ENCODE measurements at regions not wholly inside any gene's neighbourhood (a gene's known extent, or its start where the extent isn't known, plus 50 kb on each side); places are given as distances from the start of the nearest gene placed in this dataset.
"Not testable (repeated sequence)": the region's sequence is repeated elsewhere in the genome, so short reads cannot be mapped to it uniquely, and the experiment has no call there.

DNA sequence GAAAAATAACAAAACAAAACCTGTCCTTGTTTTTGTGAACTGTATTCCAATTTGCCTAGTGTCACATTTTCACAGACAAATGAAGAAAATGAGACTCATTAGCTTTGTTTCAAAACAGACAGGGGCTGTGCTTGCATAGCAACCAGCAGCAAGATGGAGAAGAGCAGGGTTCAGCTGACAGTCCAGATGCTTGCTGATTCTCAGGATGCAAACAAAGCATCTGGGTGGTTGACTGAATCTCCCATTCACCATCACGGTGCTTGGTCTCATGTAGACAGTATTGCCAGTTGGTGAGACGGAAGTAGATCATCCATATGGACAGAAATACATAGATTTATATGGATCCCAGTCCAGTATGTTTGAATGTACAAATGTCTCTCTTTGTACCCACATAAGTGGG is 326.8 kb downstream of the CCDC85A start:
- DNase-seq: no peak

DNA sequence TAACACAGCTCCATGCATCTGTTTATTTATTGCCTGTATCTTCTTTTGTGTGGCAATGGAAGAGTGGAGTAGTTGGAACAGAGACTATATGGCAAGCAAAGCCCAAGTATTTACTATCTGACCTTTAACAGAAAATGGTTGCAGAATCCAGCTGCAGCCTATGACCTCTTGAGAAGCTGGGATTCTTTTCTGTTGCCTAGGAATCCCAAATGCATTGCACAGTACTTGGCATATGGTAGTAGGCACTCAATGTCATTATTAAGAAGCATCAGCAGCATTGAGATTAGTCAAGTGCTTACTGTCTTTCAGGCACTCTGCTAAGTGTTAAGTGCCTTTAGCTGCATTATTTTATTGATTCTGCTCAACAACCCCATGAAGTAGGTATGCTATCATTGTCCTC is 331.6 kb downstream of the CCDC85A start:
- no peak for DNase-seq

- no peak for DNase-seq
These were observed 336.0 kb downstream of the CCDC85A start for GRCh38 chr2:56519806-56520205.

DNA sequence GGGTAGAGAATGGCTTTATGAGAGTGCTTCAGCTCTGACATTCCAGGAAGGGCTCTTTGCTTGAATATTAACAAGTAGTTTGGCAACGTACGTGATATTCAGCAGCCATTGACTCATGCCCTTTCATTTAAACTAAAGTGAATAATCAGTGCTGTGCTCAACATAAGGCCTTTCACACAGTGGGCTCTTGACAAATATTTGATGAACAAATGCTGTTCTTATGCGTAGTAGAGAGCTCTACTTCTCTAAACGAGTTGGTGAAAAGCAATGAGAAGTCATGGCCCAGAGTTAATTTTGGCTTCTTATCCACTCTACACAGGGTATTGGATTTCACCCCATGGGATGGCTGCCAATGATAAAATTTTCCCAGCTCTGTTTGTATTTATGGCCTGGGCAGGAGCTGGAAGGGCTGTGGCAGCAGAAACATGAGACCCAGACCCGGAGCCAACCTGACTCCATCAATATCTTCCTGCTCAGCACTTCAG is 338.9 kb downstream of the CCDC85A start:
- DNase-seq: peak; percentile 27 to 70 (median 42)

DNA sequence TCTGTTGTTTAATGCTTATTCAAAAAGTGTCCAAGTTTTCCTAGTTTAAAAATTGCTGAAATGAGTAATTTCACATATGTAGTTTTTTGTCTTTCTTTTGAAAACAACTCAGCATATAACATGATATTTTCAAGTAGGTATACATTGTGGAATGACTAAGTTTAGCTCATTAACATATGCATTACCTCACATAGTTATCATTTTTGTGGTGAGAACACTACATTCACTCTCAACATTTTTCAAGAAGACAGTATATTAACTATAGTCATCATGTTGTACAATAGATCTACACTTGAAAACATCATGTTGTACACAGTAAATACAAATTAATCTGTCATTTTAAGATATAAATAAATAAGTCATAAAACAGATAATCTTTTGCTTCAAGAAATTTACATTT is 340.0 kb downstream of the CCDC85A start:
- no peak for DNase-seq

DNA sequence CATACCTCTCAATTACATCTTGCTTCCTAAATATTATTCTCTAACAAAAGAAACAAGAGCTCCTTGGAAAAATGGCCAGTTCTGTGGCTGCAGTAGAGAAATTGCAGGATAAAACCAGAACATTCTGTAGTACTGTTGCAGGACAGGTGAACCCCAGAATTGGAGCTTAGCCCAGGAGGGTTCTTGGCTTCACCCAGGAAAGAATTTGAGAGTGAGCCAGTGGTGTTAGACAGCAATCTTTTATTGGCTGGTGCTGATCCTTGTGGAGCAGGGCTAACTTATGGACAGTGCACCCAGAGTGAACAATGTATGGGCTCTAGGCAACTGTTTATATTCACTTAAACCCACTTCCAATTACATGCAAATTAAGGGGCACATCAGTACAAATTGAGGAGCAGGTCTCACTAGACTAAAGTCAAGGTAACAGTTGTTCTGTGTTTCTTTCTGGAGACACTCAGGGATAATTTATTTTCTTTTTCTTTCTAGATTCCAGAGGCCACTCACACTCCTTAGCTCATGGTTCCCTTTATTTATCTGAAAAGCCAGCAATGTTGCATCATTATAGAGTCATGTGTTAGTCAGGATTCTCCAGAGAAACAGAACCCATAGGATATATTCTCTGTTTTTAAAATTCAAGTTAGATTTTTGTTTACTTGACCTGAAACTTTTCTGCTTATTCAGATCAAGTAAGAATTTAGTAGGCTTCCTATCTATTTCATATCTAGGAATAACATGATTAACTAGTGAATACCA is 348.1 kb downstream of the CCDC85A start:
- DNase-seq: no peak

GRCh38 chr2:56534321-56534720 is 350.5 kb downstream of the CCDC85A start:
- DNase-seq: peak in 1 of 3 donors; percentile 54

DNA sequence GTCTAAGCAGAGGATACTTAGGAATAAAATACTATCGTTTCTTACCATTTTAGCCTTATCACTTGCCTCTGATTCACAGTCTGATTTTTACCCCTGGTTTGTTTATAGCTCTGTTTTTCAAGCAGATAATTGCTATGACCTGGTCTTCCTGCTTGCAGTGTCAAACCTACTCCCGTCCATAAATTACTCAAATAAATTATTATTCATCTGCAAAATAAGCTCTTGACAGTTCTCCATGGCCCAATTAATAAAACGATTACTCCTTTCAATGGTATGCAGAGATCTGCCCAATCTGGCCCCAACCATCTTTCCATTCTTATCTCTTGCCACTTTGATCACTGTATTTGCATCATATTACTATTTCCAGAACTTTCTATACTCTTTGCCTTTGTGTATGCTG is 354.0 kb downstream of the CCDC85A start:
- DNase-seq: no peak

GRCh38 chr2:56539618-56540017 is 355.8 kb downstream of the CCDC85A start:
- DNase-seq: no peak

DNA sequence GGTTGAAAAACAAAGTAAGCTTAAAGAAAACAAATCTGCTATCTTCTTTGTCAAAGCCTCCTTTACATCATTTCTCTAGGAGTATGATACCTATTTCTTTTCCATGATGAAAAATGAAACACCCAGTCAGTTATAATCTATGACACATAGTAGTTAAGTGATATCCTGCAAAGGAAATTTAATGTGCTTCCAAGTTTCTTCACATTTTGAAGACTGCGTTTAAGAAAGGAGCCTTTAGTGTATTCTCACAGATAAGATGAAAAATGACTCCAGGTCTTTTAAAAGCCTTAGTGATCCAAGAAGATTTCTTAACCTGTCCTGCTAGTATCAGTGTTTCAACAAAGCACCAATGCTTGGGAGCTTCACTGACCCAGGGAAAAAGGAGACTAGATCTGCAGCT is 356.7 kb downstream of the CCDC85A start:
- DNase-seq: no peak

DNA sequence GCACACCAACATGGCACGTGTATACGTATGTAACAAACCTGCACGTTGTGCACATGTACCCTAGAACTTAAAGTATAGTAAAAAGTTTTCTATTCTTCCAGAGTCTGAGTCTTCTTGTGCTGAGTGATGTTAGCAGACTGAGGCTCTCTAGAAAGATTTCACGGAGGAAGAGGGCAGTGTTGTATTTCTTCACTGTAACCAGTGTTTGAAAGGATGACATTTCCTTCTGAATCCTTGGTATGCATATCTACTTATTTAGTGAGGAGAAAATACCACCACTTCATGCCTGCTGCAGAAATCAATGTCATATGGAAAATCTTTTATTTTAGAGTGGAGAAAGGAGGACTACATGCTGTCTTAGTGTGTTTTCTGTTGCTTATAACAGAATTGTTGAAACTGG is 357.1 kb downstream of the CCDC85A start:
- no peak for DNase-seq

DNA sequence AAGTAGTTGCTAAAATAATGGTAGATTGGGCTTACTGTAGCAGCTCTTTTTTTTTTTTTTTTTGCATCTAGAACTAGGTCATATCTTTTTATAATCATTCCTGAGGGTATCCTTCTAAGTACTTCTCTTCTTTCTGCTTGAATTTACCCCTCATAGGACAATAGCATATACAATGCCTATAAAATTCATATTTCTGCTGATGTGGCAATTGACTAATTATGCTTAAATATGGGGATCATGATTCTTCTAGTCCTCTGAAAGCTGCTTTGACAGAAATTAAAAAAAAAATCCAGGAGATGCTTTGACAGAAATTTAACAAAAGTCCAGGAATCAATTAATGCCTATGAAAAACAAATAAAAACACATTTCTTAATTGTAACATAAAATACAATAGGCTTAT is 358.4 kb downstream of the CCDC85A start:
- no peak for DNase-seq

- DNase-seq: no peak
These were observed 381.4 kb downstream of the CCDC85A start for GRCh38 chr2:56565143-56565542.

GRCh38 chr2:56571074-56571473 is 387.3 kb downstream of the CCDC85A start:
- DNase-seq: no peak

DNA sequence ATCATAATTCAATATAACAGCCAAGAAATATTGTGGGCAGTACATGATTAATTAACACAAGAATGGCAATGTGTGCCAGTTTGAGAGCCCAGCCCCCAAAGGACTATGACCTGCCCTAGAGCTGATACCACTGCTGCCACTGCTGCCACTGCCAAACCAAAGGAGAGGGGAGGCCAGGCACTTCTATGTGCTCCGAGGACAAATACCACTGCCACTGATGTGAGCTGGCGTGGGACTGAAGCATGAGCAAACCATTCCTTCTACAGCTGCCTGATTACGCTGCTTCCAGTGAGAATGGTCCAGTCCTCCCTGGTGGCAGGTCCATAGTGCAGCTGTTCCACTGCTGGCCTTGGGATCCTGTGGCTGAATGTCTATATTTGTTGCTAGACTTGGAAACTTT is 392.2 kb downstream of the CCDC85A start:
- no peak for DNase-seq

DNA sequence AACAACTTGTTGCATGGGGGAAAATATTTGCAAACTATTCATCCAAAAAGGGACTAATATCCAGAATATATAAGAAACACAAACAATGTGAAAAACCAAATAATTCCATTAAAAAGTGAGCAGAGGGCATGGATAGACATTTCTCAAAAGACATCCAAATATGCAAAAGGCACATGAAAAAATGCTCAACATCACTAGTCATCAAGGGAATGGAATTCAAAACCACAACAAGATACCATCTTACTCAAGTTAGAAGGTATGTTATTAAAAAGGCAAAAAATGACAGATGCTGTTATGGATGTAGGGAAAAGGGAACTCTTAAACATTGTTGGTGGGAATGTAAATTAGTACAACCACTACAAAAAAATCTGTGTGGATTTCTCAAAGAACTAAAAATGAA is 396.5 kb downstream of the CCDC85A start:
- DNase-seq: peak in 1 of 3 donors; percentile 69

DNA sequence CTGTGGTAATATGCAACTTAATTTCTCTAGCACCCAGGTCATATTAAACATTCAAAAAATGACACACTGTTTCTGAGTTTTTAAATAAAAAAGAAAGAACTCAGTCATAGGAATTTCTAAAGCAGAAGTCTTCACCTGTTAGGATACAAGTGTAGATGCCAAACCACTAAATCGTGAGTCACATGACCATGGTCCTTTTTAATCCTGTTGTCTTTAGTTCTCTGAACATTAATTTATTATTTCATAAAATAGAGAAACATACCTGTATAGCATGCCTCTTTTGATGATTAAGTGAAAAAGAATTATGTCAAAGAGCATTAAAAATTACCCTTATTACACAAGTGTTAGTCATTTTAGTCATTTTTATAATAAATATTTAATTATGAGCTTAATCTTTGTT is 398.8 kb downstream of the CCDC85A start:
- DNase-seq: no peak

DNA sequence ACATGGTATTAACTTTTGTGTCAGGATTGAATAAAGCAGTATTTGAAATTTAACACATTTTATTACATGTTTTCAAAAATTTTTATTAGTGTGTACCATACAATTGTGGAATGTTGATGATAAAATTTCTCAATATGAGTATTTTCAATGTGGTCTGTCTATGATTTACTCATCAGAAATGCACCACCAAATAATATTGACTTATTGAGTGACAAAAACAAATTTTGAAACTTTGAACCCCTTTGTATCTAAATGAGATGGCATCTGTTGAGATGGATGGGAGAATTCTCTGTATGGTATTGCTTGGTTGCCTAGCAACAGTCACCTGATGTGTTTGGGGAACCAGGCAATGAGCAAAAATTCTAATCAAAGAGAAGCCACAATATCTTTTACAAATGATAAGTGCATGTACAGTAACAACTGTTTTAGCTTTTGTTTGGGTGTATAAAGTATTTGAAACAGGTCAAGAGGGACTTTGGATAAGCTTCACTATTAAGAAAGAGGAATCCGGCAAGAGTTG is 400.1 kb downstream of the CCDC85A start:
- no peak for DNase-seq

GRCh38 chr2:56587456-56587855 is 403.7 kb downstream of the CCDC85A start:
- peak in 2 of 3 donors; percentile 6 to 12 for DNase-seq

DNA sequence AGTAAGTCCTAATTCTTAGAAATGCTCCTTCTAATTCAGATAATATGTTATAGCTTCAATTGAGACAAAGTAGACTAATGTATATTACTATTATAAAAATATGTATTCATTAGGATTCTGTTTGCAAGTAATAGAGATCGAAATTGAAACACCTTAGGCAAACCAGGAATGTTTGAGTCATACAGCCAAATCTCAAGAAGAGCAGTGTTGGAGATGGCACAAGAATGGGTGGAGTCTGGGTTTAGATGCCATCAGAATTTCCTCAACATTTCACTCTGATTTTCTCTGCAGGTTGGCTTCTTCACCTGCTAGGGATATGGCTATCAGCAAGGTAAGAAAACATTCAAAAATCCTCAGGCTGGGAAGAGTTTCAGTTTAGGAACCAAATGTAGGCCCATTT is 405.4 kb downstream of the CCDC85A start:
- no peak for DNase-seq

- DNase-seq: peak in 1 of 3 donors; percentile 32
These were observed 406.0 kb downstream of the CCDC85A start for GRCh38 chr2:56589835-56590234.

- no peak for DNase-seq
These were observed 406.8 kb downstream of the CCDC85A start for GRCh38 chr2:56590611-56591010.

DNA sequence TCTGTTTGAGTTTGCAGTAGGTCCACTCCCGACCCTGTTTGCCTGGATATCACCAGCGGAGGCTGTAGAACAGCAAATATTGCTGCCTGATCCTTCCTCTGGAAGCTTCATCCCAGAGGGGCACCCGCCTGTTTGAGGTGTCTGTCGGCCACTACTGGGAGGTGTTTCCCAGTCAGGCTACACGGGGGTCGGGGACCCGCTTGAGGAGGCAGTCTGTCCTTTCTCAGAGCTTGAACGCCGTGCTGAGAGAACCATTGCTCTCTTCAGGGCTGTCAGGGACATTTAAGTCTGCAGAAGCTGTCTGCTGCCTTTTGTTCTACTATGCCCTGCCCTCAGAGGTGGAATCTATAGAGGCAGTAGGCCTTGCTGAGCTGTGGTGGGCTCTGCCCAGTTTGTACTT is 422.3 kb downstream of the CCDC85A start:
- DNase-seq: not testable (repeated sequence)

DNA sequence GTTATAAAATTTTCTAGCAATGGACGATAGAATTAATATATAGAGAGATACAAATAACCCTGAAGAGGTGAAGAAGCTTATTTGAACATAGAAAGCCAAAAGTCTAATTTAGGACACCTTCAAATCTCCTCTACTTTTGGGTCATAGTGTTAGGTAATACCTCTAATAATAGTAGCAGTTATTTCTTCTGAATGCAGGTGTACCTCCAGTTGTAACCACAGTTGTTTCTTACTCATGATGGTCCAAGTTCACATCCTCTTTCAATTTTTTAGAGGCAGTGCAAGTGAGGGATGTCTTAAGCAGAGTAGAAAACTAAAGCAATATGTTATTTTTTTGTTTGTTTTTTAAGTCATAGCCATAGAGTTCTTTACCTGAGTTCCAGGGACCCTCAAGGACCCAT is 429.5 kb downstream of the CCDC85A start:
- DNase-seq: no peak

Measured in muscle of back (tissue), 3 donors.